ENCODE measurements at regions not wholly inside any gene's neighbourhood (a gene's known extent, or its start where the extent isn't known, plus 50 kb on each side); places are given as distances from the start of the nearest gene placed in this dataset.

GRCh38 chr6:23445157-23445710, 680.8 kb upstream of the NRSN1 start:
- no peak overlapping the region for H3K9ac ChIP-seq (ENCODE audit: low read depth, low read length, poor library complexity, severe bottlenecking)
- no peaks in the 10 kb centered on the region for H3K4me1 ChIP-seq (ENCODE audit: insufficient read depth, low read length, poor library complexity, severe bottlenecking)
- H3F3A ChIP-seq (ENCODE audit: low read depth): no peaks in the 10 kb centered on the region
- TF ChIP-seq CTCF (conservative IDR thresholded peaks at IDR 0.05; ENCODE audit: low read length): no peak
- TF ChIP-seq EZH2phosphoT487 (IDR thresholded peaks at IDR 0.05; ENCODE audit: borderline replicate concordance): no peak
- H3K4me2 ChIP-seq (ENCODE audit: low read depth, low read length, poor library complexity, severe bottlenecking): no peak overlapping the region
- H3K4me3 ChIP-seq (ENCODE audit: low read length, poor library complexity, severe bottlenecking): no peak overlapping the region
- no peak overlapping the region for H2AFZ ChIP-seq (ENCODE audit: low read length)
- H4K20me1 ChIP-seq (ENCODE audit: insufficient read depth, low read length, poor library complexity, severe bottlenecking): no peaks in the 10 kb centered on the region
- H3K9me3 ChIP-seq (ENCODE audit: insufficient read depth, low read depth, low read length): no peaks in the 10 kb centered on the region
- H3K9me2 ChIP-seq (replicated peaks; ENCODE audit: low read depth, low read length): no peaks in the 10 kb centered on the region
- H3K27me3 ChIP-seq (ENCODE audit: insufficient read depth, low read length, poor library complexity, severe bottlenecking): no peaks in the 10 kb centered on the region
- no peaks in the 10 kb centered on the region for H3K79me2 ChIP-seq (ENCODE audit: insufficient read depth, low read length)
- H3K36me3 ChIP-seq (ENCODE audit: insufficient read depth, low read length): no peaks in the 10 kb centered on the region

- Histone ChIP-seq H4K20me1 (ENCODE audit: insufficient read depth, low read length, poor library complexity, severe bottlenecking) (no peaks in the 10 kb centered on the region), H3K79me2 (ENCODE audit: insufficient read depth, low read length) (no peaks in the 10 kb centered on the region), H3K4me2 (ENCODE audit: low read depth, low read length, poor library complexity, severe bottlenecking) (no peak overlapping the region), H3K9me2 (replicated peaks; ENCODE audit: low read depth, low read length) (no peaks in the 10 kb centered on the region), H3K36me3 (ENCODE audit: insufficient read depth, low read length) (no peaks in the 10 kb centered on the region), H3F3A (ENCODE audit: low read depth) (no peaks in the 10 kb centered on the region), H3K9ac (ENCODE audit: low read depth, low read length, poor library complexity, severe bottlenecking) (no peak overlapping the region), H2AFZ (ENCODE audit: low read length) (no peak overlapping the region), H3K4me1 (ENCODE audit: insufficient read depth, low read length, poor library complexity, severe bottlenecking) (no peaks in the 10 kb centered on the region), H3K4me3 (ENCODE audit: low read length, poor library complexity, severe bottlenecking) (no peak overlapping the region), H3K9me3 (ENCODE audit: insufficient read depth, low read depth, low read length) (no peaks in the 10 kb centered on the region), H3K27me3 (ENCODE audit: insufficient read depth, low read length, poor library complexity, severe bottlenecking) (no peaks in the 10 kb centered on the region)
- peak; percentile 55 for TF ChIP-seq CTCF (conservative IDR thresholded peaks at IDR 0.05; ENCODE audit: low read length)
- TF ChIP-seq EZH2phosphoT487 (IDR thresholded peaks at IDR 0.05; ENCODE audit: borderline replicate concordance): no peak
Measured at GRCh38 chr6:23446469-23446967, 679.5 kb upstream of the NRSN1 start.

- Histone ChIP-seq H3F3A (ENCODE audit: low read depth) (no peaks in the 10 kb centered on the region), H4K20me1 (ENCODE audit: insufficient read depth, low read length, poor library complexity, severe bottlenecking) (no peaks in the 10 kb centered on the region), H3K4me1 (ENCODE audit: insufficient read depth, low read length, poor library complexity, severe bottlenecking) (no peaks in the 10 kb centered on the region), H3K36me3 (ENCODE audit: insufficient read depth, low read length) (no peaks in the 10 kb centered on the region), H3K27me3 (ENCODE audit: insufficient read depth, low read length, poor library complexity, severe bottlenecking) (no peaks in the 10 kb centered on the region), H3K9me3 (ENCODE audit: insufficient read depth, low read depth, low read length) (no peaks in the 10 kb centered on the region), H3K9me2 (replicated peaks; ENCODE audit: low read depth, low read length) (no peaks in the 10 kb centered on the region), H3K9ac (ENCODE audit: low read depth, low read length, poor library complexity, severe bottlenecking) (no peak overlapping the region), H3K4me3 (ENCODE audit: low read length, poor library complexity, severe bottlenecking) (no peak overlapping the region), H3K79me2 (ENCODE audit: insufficient read depth, low read length) (no peaks in the 10 kb centered on the region), H3K4me2 (ENCODE audit: low read depth, low read length, poor library complexity, severe bottlenecking) (no peak overlapping the region), H2AFZ (ENCODE audit: low read length) (no peak overlapping the region)
- TF ChIP-seq EZH2phosphoT487 (IDR thresholded peaks at IDR 0.05; ENCODE audit: borderline replicate concordance): no peak
- no peak for TF ChIP-seq CTCF (conservative IDR thresholded peaks at IDR 0.05; ENCODE audit: low read length)
Measured at GRCh38 chr6:23447731-23448130, 678.3 kb upstream of the NRSN1 start.

All from Loucy (cell line).